ENCODE measurements at regions not wholly inside any gene's neighbourhood (a gene's known extent, or its start where the extent isn't known, plus 50 kb on each side); places are given as distances from the start of the nearest gene placed in this dataset.

DNA sequence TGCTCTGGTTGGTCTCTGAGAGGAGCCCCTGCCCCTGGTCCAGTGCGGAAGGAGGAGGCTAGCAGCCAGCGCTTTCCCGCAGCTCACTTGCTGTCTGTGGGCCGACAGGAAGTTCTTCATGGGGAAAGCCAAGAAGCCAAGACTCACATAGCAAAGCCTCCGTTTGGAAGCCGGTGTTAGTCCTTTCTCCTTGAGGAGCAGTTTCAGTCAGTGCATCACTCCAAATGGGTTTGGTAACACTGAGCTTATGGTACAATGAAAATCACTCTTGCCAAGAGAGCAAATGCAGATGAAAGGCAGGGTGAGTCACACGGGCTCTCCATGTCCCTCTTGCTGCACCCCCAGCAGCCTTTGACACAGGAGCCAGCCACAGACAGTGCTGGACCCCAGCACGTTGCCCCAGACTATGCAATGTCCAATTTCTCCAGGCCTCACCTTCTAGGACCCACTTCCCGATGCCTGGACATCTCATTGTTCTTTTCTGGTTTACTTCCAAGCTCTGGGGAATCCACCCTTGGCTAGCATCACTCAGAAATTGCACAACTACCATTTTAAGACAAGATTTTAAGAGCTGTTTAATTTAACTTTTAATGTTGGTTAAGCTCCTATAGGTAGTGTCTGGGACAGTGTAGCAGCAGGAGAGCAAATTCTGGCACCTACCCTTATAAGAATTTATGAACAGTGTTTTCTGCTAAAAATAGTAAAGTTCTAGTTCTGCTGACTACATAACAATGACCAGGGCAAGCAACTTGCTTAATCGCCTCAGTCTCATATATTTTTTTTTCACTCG, 174.9 kb downstream of the ASB1 start:
- no peaks in the 10 kb centered on the region for H3K9me3 ChIP-seq (ENCODE audit: control insufficient read depth, insufficient read depth, low read depth, low read length)
- peak overlapping the region; percentile 25 for H3K4me2 ChIP-seq (ENCODE audit: extremely low read depth, insufficient read depth, low read length)
- TF ChIP-seq, protein P1, sequence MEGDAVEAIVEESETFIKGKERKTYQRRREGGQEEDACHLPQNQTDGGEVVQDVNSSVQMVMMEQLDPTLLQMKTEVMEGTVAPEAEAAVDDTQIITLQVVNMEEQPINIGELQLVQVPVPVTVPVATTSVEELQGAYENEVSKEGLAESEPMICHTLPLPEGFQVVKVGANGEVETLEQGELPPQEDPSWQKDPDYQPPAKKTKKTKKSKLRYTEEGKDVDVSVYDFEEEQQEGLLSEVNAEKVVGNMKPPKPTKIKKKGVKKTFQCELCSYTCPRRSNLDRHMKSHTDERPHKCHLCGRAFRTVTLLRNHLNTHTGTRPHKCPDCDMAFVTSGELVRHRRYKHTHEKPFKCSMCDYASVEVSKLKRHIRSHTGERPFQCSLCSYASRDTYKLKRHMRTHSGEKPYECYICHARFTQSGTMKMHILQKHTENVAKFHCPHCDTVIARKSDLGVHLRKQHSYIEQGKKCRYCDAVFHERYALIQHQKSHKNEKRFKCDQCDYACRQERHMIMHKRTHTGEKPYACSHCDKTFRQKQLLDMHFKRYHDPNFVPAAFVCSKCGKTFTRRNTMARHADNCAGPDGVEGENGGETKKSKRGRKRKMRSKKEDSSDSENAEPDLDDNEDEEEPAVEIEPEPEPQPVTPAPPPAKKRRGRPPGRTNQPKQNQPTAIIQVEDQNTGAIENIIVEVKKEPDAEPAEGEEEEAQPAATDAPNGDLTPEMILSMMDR (conservative IDR thresholded peaks at IDR 0.05 in 1 of 2, IDR thresholded peaks at IDR 0.05 in 1 of 2; ENCODE audit: low read depth in 1 of 2, low read length in 2 of 2), result no peak
- TF ChIP-seq EZH2 (IDR thresholded peaks at IDR 0.05; ENCODE audit: low read length, missing control alignments), result no peak
- no peaks in the 10 kb centered on the region for H3K36me3 ChIP-seq (ENCODE audit: control insufficient read depth, insufficient read depth, low read length)
- H3K4me3 ChIP-seq (replicated peaks in 1 of 4; ENCODE audit: control extremely low read depth in 1 of 4, insufficient read depth in 1 of 4, low read depth in 3 of 4, low read length in 4 of 4), result no peak overlapping the region
- no peaks in the 10 kb centered on the region for H3K27me3 ChIP-seq (ENCODE audit: control insufficient read depth, insufficient read depth, low read length)
- H3K79me2 ChIP-seq (ENCODE audit: control insufficient read depth, insufficient read depth, low read length), result no peaks in the 10 kb centered on the region
- peak; percentile 76 to 86 for DNase-seq (ENCODE audit: low read depth in 2 of 2)
- peak overlapping the region; percentile 4 for H2AFZ ChIP-seq (ENCODE audit: low read length)
- H4K20me1 ChIP-seq (ENCODE audit: control insufficient read depth, extremely low read depth, insufficient read depth, low read length), result no peaks in the 10 kb centered on the region
- peak overlapping the region; percentile 32 for H3K27ac ChIP-seq (ENCODE audit: insufficient read depth, low read length)
- peaks cover 17% of the 10 kb centered on the region for H3K4me1 ChIP-seq (ENCODE audit: control insufficient read depth, extremely low read depth, insufficient read depth, low read length)
- no peak overlapping the region for H3K9ac ChIP-seq (ENCODE audit: insufficient read depth, low read length)

DNA sequence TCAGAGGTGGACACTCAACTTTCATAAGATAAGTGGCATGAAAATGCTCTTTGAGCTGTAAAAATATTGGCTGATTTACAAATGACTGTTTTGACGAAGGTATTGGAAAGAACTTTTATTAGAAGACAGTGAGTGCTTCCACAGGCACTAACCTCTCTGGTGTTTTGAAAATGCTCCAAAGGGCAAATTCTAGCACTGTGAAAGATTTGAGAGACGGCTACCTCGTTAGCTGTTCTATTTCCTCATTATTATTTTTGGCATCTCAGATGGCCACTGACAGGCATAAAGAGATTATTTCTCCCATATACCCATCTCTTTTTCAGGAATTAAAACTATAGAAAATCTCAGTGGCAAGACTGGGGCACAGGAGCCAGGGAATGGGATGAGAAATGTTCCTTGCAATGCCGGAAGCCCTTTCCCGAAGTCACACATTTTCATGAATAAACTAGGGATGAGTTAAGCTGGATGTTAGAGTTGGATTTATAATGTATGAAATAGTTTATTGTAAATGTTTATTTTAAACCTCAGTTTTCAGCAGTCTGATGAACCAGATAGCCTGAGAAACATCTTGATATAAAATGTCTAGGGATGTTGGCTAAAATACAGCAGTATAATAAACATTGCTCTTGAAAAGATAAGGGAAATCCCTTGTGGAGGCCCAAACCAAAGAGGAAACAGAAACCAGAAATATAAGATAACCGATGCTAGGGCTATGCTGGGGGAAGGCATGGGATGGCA, 175.7 kb downstream of the ASB1 start:
- H3K36me3 ChIP-seq (ENCODE audit: control insufficient read depth, insufficient read depth, low read length), result no peaks in the 10 kb centered on the region
- no peak overlapping the region for H3K9ac ChIP-seq (ENCODE audit: insufficient read depth, low read length)
- no peaks in the 10 kb centered on the region for H3K9me3 ChIP-seq (ENCODE audit: control insufficient read depth, insufficient read depth, low read depth, low read length)
- H3K4me2 ChIP-seq (ENCODE audit: extremely low read depth, insufficient read depth, low read length), result no peak overlapping the region
- H3K4me3 ChIP-seq (replicated peaks in 1 of 4; ENCODE audit: control extremely low read depth in 1 of 4, insufficient read depth in 1 of 4, low read depth in 3 of 4, low read length in 4 of 4), result no peak overlapping the region
- no peak overlapping the region for H2AFZ ChIP-seq (ENCODE audit: low read length)
- TF ChIP-seq, protein P1 (conservative IDR thresholded peaks at IDR 0.05 in 1 of 2, IDR thresholded peaks at IDR 0.05 in 1 of 2; ENCODE audit: low read depth in 1 of 2, low read length in 2 of 2), result no peak
- peak in 1 of 2 donors; percentile 30 for DNase-seq (ENCODE audit: low read depth in 2 of 2)
- no peaks in the 10 kb centered on the region for H3K27me3 ChIP-seq (ENCODE audit: control insufficient read depth, insufficient read depth, low read length)
- no peaks in the 10 kb centered on the region for H3K79me2 ChIP-seq (ENCODE audit: control insufficient read depth, insufficient read depth, low read length)
- H3K27ac ChIP-seq (ENCODE audit: insufficient read depth, low read length), result no peak overlapping the region
- H4K20me1 ChIP-seq (ENCODE audit: control insufficient read depth, extremely low read depth, insufficient read depth, low read length), result no peaks in the 10 kb centered on the region
- H3K4me1 ChIP-seq (ENCODE audit: control insufficient read depth, extremely low read depth, insufficient read depth, low read length), result peaks cover 10% of the 10 kb centered on the region

DNA sequence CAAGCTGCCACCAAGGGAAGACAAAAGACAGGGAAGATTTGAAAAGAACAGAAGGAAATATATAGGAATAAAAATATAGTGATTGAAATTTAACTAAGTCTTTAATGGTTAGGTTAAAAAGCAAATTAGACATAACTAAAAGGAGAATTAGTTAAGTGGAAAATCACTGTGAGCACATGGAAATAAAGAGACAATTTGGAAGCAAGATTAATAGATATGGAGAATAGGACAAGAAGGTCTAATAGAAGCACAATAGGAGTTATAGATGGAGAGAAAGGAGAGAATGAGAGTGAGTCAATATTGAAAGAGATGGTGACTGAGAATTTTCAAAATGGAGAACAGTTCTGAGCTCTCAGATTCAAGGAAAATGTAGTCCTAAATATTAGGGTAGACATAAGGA, 176.9 kb downstream of the ASB1 start:
- H3K36me3 ChIP-seq (ENCODE audit: control insufficient read depth, insufficient read depth, low read length), result no peaks in the 10 kb centered on the region
- no peaks in the 10 kb centered on the region for H4K20me1 ChIP-seq (ENCODE audit: control insufficient read depth, extremely low read depth, insufficient read depth, low read length)
- no peak overlapping the region for H3K9ac ChIP-seq (ENCODE audit: insufficient read depth, low read length)
- DNase-seq (ENCODE audit: low read depth in 2 of 2), result no peak
- H3K4me1 ChIP-seq (ENCODE audit: control insufficient read depth, extremely low read depth, insufficient read depth, low read length), result peaks cover 7% of the 10 kb centered on the region
- no peak overlapping the region for H3K4me2 ChIP-seq (ENCODE audit: extremely low read depth, insufficient read depth, low read length)
- no peak for TF ChIP-seq EZH2 (IDR thresholded peaks at IDR 0.05; ENCODE audit: low read length, missing control alignments)
- TF ChIP-seq, protein P1 (conservative IDR thresholded peaks at IDR 0.05 in 1 of 2, IDR thresholded peaks at IDR 0.05 in 1 of 2; ENCODE audit: low read depth in 1 of 2, low read length in 2 of 2), result no peak
- H3K27ac ChIP-seq (ENCODE audit: insufficient read depth, low read length), result no peak overlapping the region
- H2AFZ ChIP-seq (ENCODE audit: low read length), result no peak overlapping the region
- no peaks in the 10 kb centered on the region for H3K27me3 ChIP-seq (ENCODE audit: control insufficient read depth, insufficient read depth, low read length)
- no peaks in the 10 kb centered on the region for H3K9me3 ChIP-seq (ENCODE audit: control insufficient read depth, insufficient read depth, low read depth, low read length)
- H3K79me2 ChIP-seq (ENCODE audit: control insufficient read depth, insufficient read depth, low read length), result no peaks in the 10 kb centered on the region
- H3K4me3 ChIP-seq (replicated peaks in 1 of 4; ENCODE audit: control extremely low read depth in 1 of 4, insufficient read depth in 1 of 4, low read depth in 3 of 4, low read length in 4 of 4), result no peak overlapping the region

Data from fibroblast of lung (primary cell).